KBM-7 (cell line): ENCODE measurements at regions not wholly inside any gene's neighbourhood (a gene's known extent, or its start where the extent isn't known, plus 50 kb on each side); places are given as distances from the start of the nearest gene placed in this dataset.

Source experiments
- DNase-seq: peaks from one replicate; pipeline ENCODE4 v3.0.0-alpha.2; 2015
- in situ Hi-C: fragments of 300-500 bp; cut with MboI; formaldehyde crosslinking; loops from 2 replicates; pipeline ENCODE4 v1.14.3; 2020; ENCODE audit warnings: low sequenced_read_pairs, low pct_unique_long_range_greater_than_20kb, mixed read lengths

GRCh38 chr12:125954362-125954761 is 889.1 kb downstream of the AACS start:
- in situ Hi-C loops, result no loop called here
- no peak for DNase-seq

GRCh38 chr12:125956186-125956585 is 891.0 kb downstream of the AACS start:
- no peak for DNase-seq

GRCh38 chr12:125966641-125967040 is 901.4 kb downstream of the AACS start:
- in situ Hi-C loops, result no loop called here

More at GRCh38 chr12:125956186-125956585, 891.0 kb downstream of the AACS start:
- in situ Hi-C loops, result no loop called here

GRCh38 chr12:125968413-125968812 is 903.2 kb downstream of the AACS start:
- no peak for DNase-seq
- in situ Hi-C loops, result no loop called here

More at GRCh38 chr12:125966641-125967040, 901.4 kb downstream of the AACS start:
- DNase-seq, result no peak

- no peak for DNase-seq
- in situ Hi-C loops, result no loop called here
Measured at GRCh38 chr12:125971981-125972380, 906.7 kb downstream of the AACS start.

GRCh38 chr12:125978286-125978685 is 913.1 kb downstream of the AACS start:
- DNase-seq, result no peak
- in situ Hi-C loops, result no loop called here

GRCh38 chr12:125981610-125982253 is 916.5 kb downstream of the AACS start:
- no peak for DNase-seq
- in situ Hi-C loops, result no loop called here

- in situ Hi-C loops, result no loop called here
- DNase-seq, result peak; percentile 28
Measured at GRCh38 chr12:125983094-125983783, 918.0 kb downstream of the AACS start.

GRCh38 chr12:125983784-125984500 is 918.7 kb downstream of the AACS start:
- in situ Hi-C loops, result no loop called here
- DNase-seq, result no peak

- no peak for DNase-seq
Measured at GRCh38 chr12:125988545-125988944, 923.3 kb downstream of the AACS start.

GRCh38 chr12:125989696-125990095 is 924.5 kb downstream of the AACS start:
- in situ Hi-C loops, result no loop called here
- DNase-seq, result no peak

More at GRCh38 chr12:125988545-125988944, 923.3 kb downstream of the AACS start:
- in situ Hi-C loops, result no loop called here

GRCh38 chr12:125996443-125996842 is 931.2 kb downstream of the AACS start:
- in situ Hi-C loops, result no loop called here
- DNase-seq, result no peak

- DNase-seq, result no peak
- in situ Hi-C loops, result no loop called here
Measured at GRCh38 chr12:125999628-126000027, 934.4 kb downstream of the AACS start.

GRCh38 chr12:126019385-126019784 is 954.1 kb downstream of the AACS start:
- in situ Hi-C loops, result no loop called here
- no peak for DNase-seq

GRCh38 chr12:126021675-126022074 is 956.4 kb downstream of the AACS start:
- in situ Hi-C loops, result no loop called here
- DNase-seq, result no peak

- in situ Hi-C loops, result no loop called here
- DNase-seq, result no peak
Measured at GRCh38 chr12:126027825-126028224, 962.6 kb downstream of the AACS start.

- in situ Hi-C loops, result no loop called here
- DNase-seq, result no peak
Measured at GRCh38 chr12:126030573-126030972, 965.3 kb downstream of the AACS start.

- DNase-seq, result no peak
- in situ Hi-C loops, result no loop called here
Measured at GRCh38 chr12:126033751-126034150, 968.5 kb downstream of the AACS start.

- in situ Hi-C loops, result no loop called here
- DNase-seq, result no peak
Measured at GRCh38 chr12:126036348-126036747, 971.1 kb downstream of the AACS start.

GRCh38 chr12:126038434-126038833 is 973.2 kb downstream of the AACS start:
- no peak for DNase-seq
- in situ Hi-C loops, result no loop called here
